GM12878 (cell line): ENCODE measurements at regions not wholly inside any gene's neighbourhood (a gene's known extent, or its start where the extent isn't known, plus 50 kb on each side); places are given as distances from the start of the nearest gene placed in this dataset.

Experiments used
- ATAC-seq: fragments of 200-7000 bp; cut with Tn5 transposase; 3 replicates; pipeline ENCODE4 v1.9.1; 2020; ENCODE audit warnings: mild to moderate bottlenecking, moderate library complexity
- BruUV-seq: library from RNA; stranded (reverse); fragments of 400-500 nt; replicated peaks from 2 replicates; lab custom pipeline; 2021; lab: Mats Ljungman, UMichigan
- CTCF ChIA-PET: fragments of 300-600 bp; sonication (Branson Sonifier 250); formaldehyde crosslinking; extraction: SDS; loops from one replicate; lab custom pipeline; 2021; ENCODE audit warnings: inconsistent platforms; lab: Yijun Ruan, JAX
- POLR2A ChIA-PET: fragments of 350-600 bp; formaldehyde crosslinking; extraction: SDS; loops from one replicate; lab custom pipeline; 2021; ENCODE audit warnings: inconsistent platforms; lab: Charles Lee
- RAD21 ChIA-PET: fragments of 300-600 bp; sonication (Branson Sonifier 250); formaldehyde crosslinking; loops from one replicate; lab custom pipeline; 2023; ENCODE audit warnings: antibody characterized with exemption; ENCODE audit not compliant: unreplicated experiment; lab: Charles Lee
- SMC1A ChIA-PET: fragments of 300-600 bp; sonication (Branson Sonifier 250); formaldehyde crosslinking; loops from one replicate; lab custom pipeline; 2023; ENCODE audit not compliant: unreplicated experiment, uncharacterized antibody; lab: Charles Lee
- DNase-seq: peaks from one replicate; pipeline ENCODE4 v3.0.0-alpha.2; 2011; ENCODE audit warnings: low read depth, low spot score
- FAIRE-seq: peaks from 3 replicates; lab custom pipeline; 2011; peaks lifted over from hg19 to GRCh38; lab: Jason Lieb, UNC
- H2AFZ ChIP-seq: 2 replicates; pipeline ENCODE4 v1.6.0; 2011; ENCODE audit warnings: low read depth, low read length, control low read depth; ENCODE audit not compliant: control insufficient read depth
- H3K27ac ChIP-seq: 2 replicates; pipeline ENCODE4 v1.5.1; 2011; ENCODE audit warnings: control low read depth; ENCODE audit not compliant: control insufficient read depth, insufficient read depth
- H3K27me3 ChIP-seq, 2 experiments: replicated peaks in 1 of 2; 2 replicates each; pipeline versions ENCODE4 v1.6.0 to v1.6.1; 2011; ENCODE audit warnings: low read length in 1 of 2; ENCODE audit not compliant: control insufficient read depth in 2 of 2, insufficient read depth in 2 of 2
- H3K36me3 ChIP-seq, 2 experiments: 2 replicates each; pipeline ENCODE4 v1.5.1; 2011; ENCODE audit warnings: low read length in 1 of 2; ENCODE audit not compliant: control insufficient read depth in 2 of 2, insufficient read depth in 2 of 2
- H3K4me1 ChIP-seq: 2 replicates; pipeline ENCODE4 v1.6.1; 2011; ENCODE audit warnings: mild to moderate bottlenecking, low read length, moderate library complexity, mixed read lengths; ENCODE audit not compliant: control insufficient read depth, insufficient read depth
- H3K4me2 ChIP-seq: 2 replicates; pipeline ENCODE4 v1.6.0; 2011; ENCODE audit warnings: control low read depth; ENCODE audit not compliant: control insufficient read depth, insufficient read depth
- H3K4me3 ChIP-seq: fragments of 200-600 bp; sonication (generic); 2 replicates; pipeline ENCODE4 v1.5.1; 2016
- H3K79me2 ChIP-seq: 2 replicates; pipeline ENCODE4 v1.6.0; 2011; ENCODE audit warnings: low read length; ENCODE audit not compliant: control insufficient read depth, insufficient read depth
- H3K9ac ChIP-seq: 2 replicates; pipeline ENCODE4 v1.8.0; 2011; ENCODE audit warnings: low read length, control low read depth, mixed read lengths; ENCODE audit not compliant: control insufficient read depth, insufficient read depth
- H3K9me3 ChIP-seq: replicated peaks from 3 replicates; pipeline ENCODE4 v1.5.1; 2011; ENCODE audit warnings: mild to moderate bottlenecking, low read length; ENCODE audit not compliant: control insufficient read depth, insufficient read depth
- H4K20me1 ChIP-seq: 2 replicates; pipeline ENCODE4 v1.6.0; 2011; ENCODE audit not compliant: control insufficient read depth, insufficient read depth
- BHLHE40 ChIP-seq, 2 experiments: fragments of 450-650 bp in 1 of 2; IDR thresholded peaks; 2 replicates each; pipeline ENCODE4 v1.6.1; 2011 to 2017; ENCODE audit warnings: low read depth in 2 of 2, borderline replicate concordance in 1 of 2, improper control_type of control experiment in 1 of 2, low read length in 1 of 2, mild to moderate bottlenecking in 1 of 2
- CBFB ChIP-seq: IDR thresholded peaks from 2 replicates; pipeline ENCODE4 v1.6.1; 2016; ENCODE audit warnings: antibody characterized with exemption, low read depth
- CREB1 ChIP-seq: IDR thresholded peaks from 2 replicates; pipeline ENCODE4 v1.6.1; 2012; ENCODE audit warnings: low read depth, mild to moderate bottlenecking, inconsistent platforms
- E4F1 ChIP-seq: fragments of 450-650 bp; IDR thresholded peaks from 2 replicates; pipeline ENCODE4 v1.6.1; 2018; ENCODE audit warnings: borderline replicate concordance, mild to moderate bottlenecking; ENCODE audit not compliant: partially characterized antibody
- NFYB ChIP-seq: IDR thresholded peaks from 2 replicates; pipeline ENCODE4 v1.6.1; 2011; ENCODE audit warnings: low read depth, mild to moderate bottlenecking, low read length, improper control_type of control experiment, moderate library complexity; ENCODE audit not compliant: insufficient read depth
- POLR2AphosphoS2 ChIP-seq: IDR thresholded peaks from 2 replicates; pipeline ENCODE4 v1.6.1; 2011; ENCODE audit warnings: low read depth, mild to moderate bottlenecking, low read length, improper control_type of control experiment, moderate library complexity
- RAD21 ChIP-seq: IDR thresholded peaks from 2 replicates; pipeline ENCODE4 v1.6.1; 2011; ENCODE audit warnings: mild to moderate bottlenecking, low read depth, low read length, moderate library complexity; ENCODE audit not compliant: insufficient read depth
- RAD51 ChIP-seq: fragments of 450-650 bp; IDR thresholded peaks from 2 replicates; pipeline ENCODE4 v1.6.1; 2016; ENCODE audit warnings: moderate library complexity, mild to moderate bottlenecking, inconsistent platforms
- TCF3 ChIP-seq: IDR thresholded peaks from 2 replicates; pipeline ENCODE4 v1.6.1; 2012; ENCODE audit warnings: low read depth, mild to moderate bottlenecking, low read length, borderline replicate concordance; ENCODE audit not compliant: insufficient read depth
- ZNF217 ChIP-seq: fragments of 450-650 bp; IDR thresholded peaks from 2 replicates; pipeline ENCODE4 v1.6.1; 2017; ENCODE audit warnings: antibody characterized with exemption, mild to moderate bottlenecking
- WGBS: methylation state at CpG from one replicate; pipeline ENCODE4 v1.1.6; 2016; ENCODE audit warnings: low lambda C conversion rate; ENCODE audit not compliant: insufficient replicate concordance, insufficient coverage; ENCODE audit errors: missing lambda C conversion rate; 5-methylcytosine and 5-hydroxymethylcytosine counted together
- in situ Hi-C: fragments of 300-500 bp; cut with MboI; formaldehyde crosslinking; loops from 9 replicates; pipeline ENCODE4 v1.14.3; 2018; ENCODE audit warnings: mixed read lengths
- intact Hi-C: fragments of 100-400 bp; cut with micrococcal nuclease; formaldehyde crosslinking; loops from one replicate; pipeline ENCODE4 v1.14.2; 2022; ENCODE audit not compliant: unreplicated experiment

- Histone ChIP-seq H4K20me1 (no peaks in the 10 kb centered on the region), H3K27ac (no peak overlapping the region), H3K4me2 (no peak overlapping the region), H3K4me3 (no peak overlapping the region), H3K36me3 (no peaks in the 10 kb centered on the region), H3K9me3 (no peaks in the 10 kb centered on the region), H3K27me3 (no peaks in the 10 kb centered on the region), H2AFZ (no peak overlapping the region), H3K79me2 (no peaks in the 10 kb centered on the region), H3K4me1 (no peaks in the 10 kb centered on the region), H3K9ac (no peak overlapping the region)
- DNase-seq (no peak), ATAC-seq (no peak), FAIRE-seq (no peak)
- 0% methylated on average over 1 of the region's 1 CpG for WGBS
- CTCF ChIA-PET = interaction anchor here (1.4 kb wide), 1 partner anchor 17 kb away, joined by 3 read pairs; no protein-coding TSS in a partner anchor
- TF ChIP-seq NFYB = no peak
- TF ChIP-seq RAD21 = peak; percentile 41; the same call in 1 of the 2 replicates
- no TSS peak for BruUV-seq
- RAD21 ChIA-PET = no interaction called here
- in situ Hi-C loops = no loop called here
- POLR2A ChIA-PET = no interaction called here
- SMC1A ChIA-PET = no interaction called here
- intact Hi-C loops = no loop called here
Measured at GRCh38 chr20:7358670-7359069, 581.6 kb downstream of the HAO1 start.

- Histone ChIP-seq H3K27ac (no peak overlapping the region), H3K4me1 (no peaks in the 10 kb centered on the region), H3K79me2 (no peaks in the 10 kb centered on the region), H3K4me3 (no peak overlapping the region), H3K9ac (no peak overlapping the region), H3K27me3 (no peaks in the 10 kb centered on the region), H3K9me3 (no peaks in the 10 kb centered on the region), H3K4me2 (no peak overlapping the region), H4K20me1 (no peaks in the 10 kb centered on the region), H2AFZ (no peak overlapping the region), H3K36me3 (no peaks in the 10 kb centered on the region)
- SMC1A ChIA-PET = no interaction called here
- no TSS peak for BruUV-seq
- 32% methylated on average over 3 of the region's 3 CpGs for WGBS
- ATAC-seq (no peak), FAIRE-seq (no peak), DNase-seq (no peak)
- TF ChIP-seq POLR2AphosphoS2 = no peak
- no peak for TF ChIP-seq ZNF217
- 0 out of 2 replicates have a peak, but pooled peaks have one; percentile 33 for TF ChIP-seq RAD51
- TF ChIP-seq E4F1 = no peak
- TF ChIP-seq CBFB = no peak
- no peak for TF ChIP-seq CREB1
- peak in 1 of 2 experiments; percentile 50; a peak in 1 of 4 replicates for TF ChIP-seq BHLHE40 (IDR thresholded peaks at IDR 0.05; ENCODE audit: borderline replicate concordance in 1 of 2, low read depth in 2 of 2, low read length in 1 of 2)
- no peak for TF ChIP-seq TCF3
- RAD21 ChIA-PET = no interaction called here
- intact Hi-C loops = no loop called here
- CTCF ChIA-PET = interaction anchor here (0.7 kb wide), 1 partner anchor 576 kb away, joined by 3 read pairs; no protein-coding TSS in a partner anchor
- in situ Hi-C loops = no loop called here
- POLR2A ChIA-PET = no interaction called here
Measured at GRCh38 chr20:7359739-7360138, 580.5 kb downstream of the HAO1 start.
